ENCODE measurements at regions not wholly inside any gene's neighbourhood (a gene's known extent, or its start where the extent isn't known, plus 50 kb on each side); places are given as distances from the start of the nearest gene placed in this dataset.
"Not testable (repeated sequence)": the region's sequence is repeated elsewhere in the genome, so short reads cannot be mapped to it uniquely, and the experiment has no call there.

GRCh38 chr2:84309281-84309680 is 149.8 kb downstream of the SUCLG1 start:
- H3K27ac Mint-ChIP-seq: no peak overlapping the region
- H3K4me1 Mint-ChIP-seq (ENCODE audit: unreplicated experiment): no peaks in the 10 kb centered on the region
- no peak for DNase-seq (ENCODE audit: extremely low spot score, unreplicated experiment)
- H3K4me3 Mint-ChIP-seq: no peak overlapping the region
- peaks cover 4% of the 10 kb centered on the region for H3K27me3 Mint-ChIP-seq
- H3K9me3 Mint-ChIP-seq: peaks cover 9% of the 10 kb centered on the region
- no peak for TF ChIP-seq CTCF (conservative IDR thresholded peaks at IDR 0.05)
- H3K36me3 Mint-ChIP-seq: no peaks in the 10 kb centered on the region

GRCh38 chr2:84306361-84306760 is 152.7 kb downstream of the SUCLG1 start:
- no peak overlapping the region for H3K4me3 Mint-ChIP-seq
- peaks cover 9% of the 10 kb centered on the region for H3K9me3 Mint-ChIP-seq
- no peaks in the 10 kb centered on the region for H3K36me3 Mint-ChIP-seq
- no peaks in the 10 kb centered on the region for H3K4me1 Mint-ChIP-seq (ENCODE audit: unreplicated experiment)
- H3K27me3 Mint-ChIP-seq: peaks cover 9% of the 10 kb centered on the region
- TF ChIP-seq CTCF (conservative IDR thresholded peaks at IDR 0.05): no peak
- H3K27ac Mint-ChIP-seq: no peak overlapping the region
- no peak for DNase-seq (ENCODE audit: extremely low spot score, unreplicated experiment)

GRCh38 chr2:84302513-84303412 is 156.3 kb downstream of the SUCLG1 start:
- Mint-ChIP-seq H3K9me3 (peaks cover 9% of the 10 kb centered on the region), H3K4me1 (ENCODE audit: unreplicated experiment) (no peaks in the 10 kb centered on the region), H3K36me3 (no peaks in the 10 kb centered on the region), H3K27ac (no peak overlapping the region), H3K4me3 (no peak overlapping the region), H3K27me3 (peaks cover 8% of the 10 kb centered on the region)
- no peak for DNase-seq (ENCODE audit: extremely low spot score, unreplicated experiment)
- TF ChIP-seq CTCF (conservative IDR thresholded peaks at IDR 0.05): peak; percentile 90

GRCh38 chr2:84301717-84302116 is 157.4 kb downstream of the SUCLG1 start:
- peaks cover 8% of the 10 kb centered on the region for H3K27me3 Mint-ChIP-seq
- H3K36me3 Mint-ChIP-seq: no peaks in the 10 kb centered on the region
- peaks cover 8% of the 10 kb centered on the region for H3K9me3 Mint-ChIP-seq
- DNase-seq (ENCODE audit: extremely low spot score, unreplicated experiment): no peak
- H3K4me3 Mint-ChIP-seq: no peak overlapping the region
- no peak for TF ChIP-seq CTCF (conservative IDR thresholded peaks at IDR 0.05)
- H3K27ac Mint-ChIP-seq: no peak overlapping the region
- no peaks in the 10 kb centered on the region for H3K4me1 Mint-ChIP-seq (ENCODE audit: unreplicated experiment)

GRCh38 chr2:84300696-84301029 is 158.4 kb downstream of the SUCLG1 start:
- Mint-ChIP-seq H3K4me3 (no peak overlapping the region), H3K36me3 (no peaks in the 10 kb centered on the region), H3K27ac (no peak overlapping the region), H3K9me3 (no peaks in the 10 kb centered on the region), H3K27me3 (peaks cover 8% of the 10 kb centered on the region), H3K4me1 (ENCODE audit: unreplicated experiment) (no peaks in the 10 kb centered on the region)
- no peak for DNase-seq (ENCODE audit: extremely low spot score, unreplicated experiment)
- TF ChIP-seq CTCF (conservative IDR thresholded peaks at IDR 0.05): no peak

- not testable (repeated sequence) for H3K27ac Mint-ChIP-seq; H3K36me3 Mint-ChIP-seq; H3K4me3 Mint-ChIP-seq; H3K9me3 Mint-ChIP-seq; H3K4me1 Mint-ChIP-seq (ENCODE audit: unreplicated experiment); DNase-seq (ENCODE audit: extremely low spot score, unreplicated experiment)
- H3K27me3 Mint-ChIP-seq: peaks cover 12% of the 10 kb centered on the region
These were observed 158.9 kb downstream of the SUCLG1 start for GRCh38 chr2:84300001-84300695.
